HG03025 (cell line): ENCODE measurements at regions not wholly inside any gene's neighbourhood (a gene's known extent, or its start where the extent isn't known, plus 50 kb on each side); places are given as distances from the start of the nearest gene placed in this dataset.

Experiments used
- ATAC-seq: cut with Tn5 transposase; IDR thresholded peaks from one replicate; pipeline ENCODE4 v1.9.1; 2021; ENCODE audit warnings: mild to moderate bottlenecking, moderate library complexity; ENCODE audit not compliant: unreplicated experiment, low FRiP score

GRCh38 chr7:46533946-46534345 is 612.9 kb upstream of the IGFBP3 start:
- ATAC-seq, result no peak

- no peak for ATAC-seq
Observed at GRCh38 chr7:46532571-46532970, 611.5 kb upstream of the IGFBP3 start.

GRCh38 chr7:46530081-46530750 is 609.1 kb upstream of the IGFBP3 start:
- ATAC-seq, result no peak

GRCh38 chr7:46527360-46527759 is 606.3 kb upstream of the IGFBP3 start:
- ATAC-seq, result no peak

GRCh38 chr7:46525876-46526275 is 604.8 kb upstream of the IGFBP3 start:
- no peak for ATAC-seq

GRCh38 chr7:46524350-46524749 is 603.3 kb upstream of the IGFBP3 start:
- no peak for ATAC-seq

- ATAC-seq, result no peak
Observed at GRCh38 chr7:46522354-46522906, 601.4 kb upstream of the IGFBP3 start.

- ATAC-seq, result no peak
Observed at GRCh38 chr7:46518713-46519112, 597.6 kb upstream of the IGFBP3 start.

GRCh38 chr7:46515844-46516590 is 594.9 kb upstream of the IGFBP3 start:
- no peak for ATAC-seq

- no peak for ATAC-seq
Observed at GRCh38 chr7:46513447-46513848, 592.4 kb upstream of the IGFBP3 start.

- no peak for ATAC-seq
Observed at GRCh38 chr7:46512891-46513413, 591.9 kb upstream of the IGFBP3 start.

GRCh38 chr7:46511442-46512215 is 590.6 kb upstream of the IGFBP3 start:
- no peak for ATAC-seq

GRCh38 chr7:46508583-46508982 is 587.5 kb upstream of the IGFBP3 start:
- no peak for ATAC-seq

- ATAC-seq, result no peak
Observed at GRCh38 chr7:46507560-46507959, 586.5 kb upstream of the IGFBP3 start.

GRCh38 chr7:46494441-46494840 is 573.4 kb upstream of the IGFBP3 start:
- ATAC-seq, result no peak

- no peak for ATAC-seq
Observed at GRCh38 chr7:46494028-46494427, 573.0 kb upstream of the IGFBP3 start.

GRCh38 chr7:46493196-46493595 is 572.1 kb upstream of the IGFBP3 start:
- ATAC-seq, result no peak

GRCh38 chr7:46492466-46492865 is 571.4 kb upstream of the IGFBP3 start:
- ATAC-seq, result no peak

GRCh38 chr7:46490406-46490805 is 569.3 kb upstream of the IGFBP3 start:
- ATAC-seq, result no peak

- no peak for ATAC-seq
Observed at GRCh38 chr7:46489106-46489505, 568.0 kb upstream of the IGFBP3 start.

GRCh38 chr7:46488607-46489006 is 567.5 kb upstream of the IGFBP3 start:
- ATAC-seq, result no peak
